NT2/D1 (cell line): ENCODE measurements at regions not wholly inside any gene's neighbourhood (a gene's known extent, or its start where the extent isn't known, plus 50 kb on each side); places are given as distances from the start of the nearest gene placed in this dataset.

ENCODE experiments used
- SUZ12 ChIP-seq: IDR thresholded peaks from 2 replicates; pipeline ENCODE4 v1.6.1; 2011; ENCODE audit not compliant: insufficient read length, insufficient read depth; ENCODE audit errors: extremely low read depth
- YY1 ChIP-seq: IDR thresholded peaks from 2 replicates; pipeline ENCODE4 v1.6.1; 2011; ENCODE audit not compliant: insufficient read length, insufficient read depth
- ZNF274 ChIP-seq: IDR thresholded peaks from 2 replicates; pipeline ENCODE4 v1.6.1; 2011; ENCODE audit warnings: mild to moderate bottlenecking, low read depth, low read length

DNA sequence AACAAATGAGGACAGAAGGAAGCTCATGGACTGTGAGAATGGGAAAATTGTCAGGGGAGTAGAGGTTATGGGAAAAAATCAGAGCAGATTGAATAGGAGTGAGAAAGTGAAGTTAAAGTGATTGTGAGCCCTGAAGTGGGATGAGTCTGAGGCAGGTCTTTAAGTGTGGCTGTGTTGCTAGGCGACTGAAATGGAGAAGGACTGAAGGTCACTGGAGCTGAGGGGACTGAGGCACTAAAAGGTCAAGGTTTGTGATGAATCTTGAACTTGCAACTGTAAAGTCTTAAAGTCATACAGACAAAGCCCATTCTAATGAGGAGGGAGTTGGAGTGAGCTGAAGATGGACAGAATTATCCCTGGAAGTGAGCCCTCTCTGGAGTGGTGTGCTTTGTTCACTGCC lies 518.9 kb downstream of the TUSC7 start:
- TF ChIP-seq ZNF274 = no peak
- no peak for TF ChIP-seq YY1
- TF ChIP-seq SUZ12 = no peak
